A549 (cell line): ENCODE measurements at regions not wholly inside any gene's neighbourhood (a gene's known extent, or its start where the extent isn't known, plus 50 kb on each side); places are given as distances from the start of the nearest gene placed in this dataset.

Experiments
- CHD2 ChIP-seq: fragments of 150-350 bp; IDR thresholded peaks from 2 replicates; pipeline ENCODE4 v1.6.1; 2014; ENCODE audit warnings: low read length; ENCODE audit not compliant: partially characterized antibody
- EP300 ChIP-seq, 2 experiments: fragments of >200 bp; sonication (Bioruptor Twin); formaldehyde crosslinking; IDR thresholded peaks; 2 replicates in 1 of 2; 3 replicates in 1 of 2; pipeline ENCODE4 v1.6.1; 2016 to 2017
- JUN ChIP-seq, 2 experiments: fragments of >200 bp; sonication (Bioruptor Twin); formaldehyde crosslinking; IDR thresholded peaks; 2 replicates in 1 of 2; 3 replicates in 1 of 2; pipeline ENCODE4 v1.6.1; 2016 to 2017
- NPAS2 ChIP-seq: fragments of 250-450 bp; sonication (Bioruptor Pico); IDR thresholded peaks from 2 replicates; pipeline ENCODE4 v1.8.0; 2022; ENCODE audit warnings: mild to moderate bottlenecking, moderate library complexity, borderline replicate concordance
- NR3C1 ChIP-seq: fragments of >200 bp; sonication (Bioruptor Twin); formaldehyde crosslinking; IDR thresholded peaks from 3 replicates; pipeline ENCODE4 v1.6.1; 2017
- POLR2A ChIP-seq: IDR thresholded peaks from 2 replicates; pipeline ENCODE4 v1.6.1; 2012; ENCODE audit warnings: mild to moderate bottlenecking, low read length
- RAD21 ChIP-seq, 2 experiments: fragments of >200 bp in 1 of 2; sonication (Bioruptor Twin) in 1 of 2; formaldehyde crosslinking in 1 of 2; IDR thresholded peaks in 1 of 2; conservative IDR thresholded peaks in 1 of 2; 2 replicates in 1 of 2; 3 replicates in 1 of 2; pipeline ENCODE4 v1.6.1; 2012 to 2018; ENCODE audit warnings: inconsistent platforms in 1 of 2
- SMC3 ChIP-seq: fragments of >200 bp; sonication (Bioruptor Twin); formaldehyde crosslinking; IDR thresholded peaks from 3 replicates; pipeline ENCODE4 v1.6.1; 2018; ENCODE audit warnings: inconsistent platforms
- TF ChIP-seq, protein P1 (sequence below): fragments of >200 bp; sonication (Bioruptor Twin); formaldehyde crosslinking; IDR thresholded peaks from 3 replicates; pipeline ENCODE4 v1.5.1; 2016
- TF ChIP-seq, protein P2 (sequence below): fragments of 450-650 bp; IDR thresholded peaks from 2 replicates; pipeline ENCODE4 v1.6.1; 2014; ENCODE audit warnings: antibody characterized with exemption
- TF ChIP-seq, protein P3 (sequence below): fragments of 250-450 bp; sonication (Bioruptor Pico); IDR thresholded peaks from 2 replicates; pipeline ENCODE4 v1.5.0; 2020; ENCODE audit warnings: low read depth, mild to moderate bottlenecking, moderate library complexity

DNA sequence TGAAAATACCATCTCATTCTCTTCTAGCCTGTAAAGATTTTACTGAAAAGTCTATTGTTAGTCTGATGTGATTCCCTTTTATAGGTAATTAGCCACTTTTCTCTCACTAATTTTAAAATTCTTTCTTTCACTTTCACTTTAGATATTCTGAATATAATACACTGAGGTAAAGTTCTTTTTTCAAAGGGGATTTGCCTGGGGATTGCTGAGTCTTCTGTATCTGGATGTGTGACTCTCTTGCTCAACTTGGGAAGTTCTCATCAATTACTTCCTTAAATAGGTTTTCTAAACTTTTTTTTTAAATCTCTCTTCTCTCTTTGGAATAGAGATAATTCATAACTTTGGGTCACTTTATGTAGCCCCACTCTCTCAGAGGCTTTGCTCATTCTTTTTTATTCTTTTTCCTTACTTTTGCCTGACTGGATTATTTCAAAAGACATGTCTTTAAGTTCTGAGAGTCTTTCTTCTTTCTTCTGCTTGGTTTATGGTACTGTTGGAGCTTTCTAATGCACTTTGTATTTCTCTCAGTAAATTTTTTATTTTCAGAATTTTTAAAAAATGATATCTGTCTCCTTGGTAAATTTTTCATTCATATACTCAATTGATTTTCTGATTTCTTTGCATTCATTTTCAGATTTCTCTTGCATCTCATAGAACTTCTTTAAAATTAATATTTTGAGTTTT lies 55.9 kb upstream of the IL12B start:
- TF ChIP-seq POLR2A (no peak), SMC3 (no peak), RAD21 (conservative IDR thresholded peaks at IDR 0.05 in 1 of 2, IDR thresholded peaks at IDR 0.05 in 1 of 2) (no peak), EP300 (IDR thresholded peaks at IDR 0.05) (no peak), JUN (IDR thresholded peaks at IDR 0.05) (no peak), CHD2 (no peak), NR3C1 (no peak), NPAS2 (CRISPR knock-in tag) (no peak)
- TF ChIP-seq, protein P1, sequence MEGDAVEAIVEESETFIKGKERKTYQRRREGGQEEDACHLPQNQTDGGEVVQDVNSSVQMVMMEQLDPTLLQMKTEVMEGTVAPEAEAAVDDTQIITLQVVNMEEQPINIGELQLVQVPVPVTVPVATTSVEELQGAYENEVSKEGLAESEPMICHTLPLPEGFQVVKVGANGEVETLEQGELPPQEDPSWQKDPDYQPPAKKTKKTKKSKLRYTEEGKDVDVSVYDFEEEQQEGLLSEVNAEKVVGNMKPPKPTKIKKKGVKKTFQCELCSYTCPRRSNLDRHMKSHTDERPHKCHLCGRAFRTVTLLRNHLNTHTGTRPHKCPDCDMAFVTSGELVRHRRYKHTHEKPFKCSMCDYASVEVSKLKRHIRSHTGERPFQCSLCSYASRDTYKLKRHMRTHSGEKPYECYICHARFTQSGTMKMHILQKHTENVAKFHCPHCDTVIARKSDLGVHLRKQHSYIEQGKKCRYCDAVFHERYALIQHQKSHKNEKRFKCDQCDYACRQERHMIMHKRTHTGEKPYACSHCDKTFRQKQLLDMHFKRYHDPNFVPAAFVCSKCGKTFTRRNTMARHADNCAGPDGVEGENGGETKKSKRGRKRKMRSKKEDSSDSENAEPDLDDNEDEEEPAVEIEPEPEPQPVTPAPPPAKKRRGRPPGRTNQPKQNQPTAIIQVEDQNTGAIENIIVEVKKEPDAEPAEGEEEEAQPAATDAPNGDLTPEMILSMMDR = no peak
- TF ChIP-seq, protein P2, sequence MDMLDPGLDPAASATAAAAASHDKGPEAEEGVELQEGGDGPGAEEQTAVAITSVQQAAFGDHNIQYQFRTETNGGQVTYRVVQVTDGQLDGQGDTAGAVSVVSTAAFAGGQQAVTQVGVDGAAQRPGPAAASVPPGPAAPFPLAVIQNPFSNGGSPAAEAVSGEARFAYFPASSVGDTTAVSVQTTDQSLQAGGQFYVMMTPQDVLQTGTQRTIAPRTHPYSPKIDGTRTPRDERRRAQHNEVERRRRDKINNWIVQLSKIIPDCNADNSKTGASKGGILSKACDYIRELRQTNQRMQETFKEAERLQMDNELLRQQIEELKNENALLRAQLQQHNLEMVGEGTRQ = no peak
- TF ChIP-seq, protein P3, sequence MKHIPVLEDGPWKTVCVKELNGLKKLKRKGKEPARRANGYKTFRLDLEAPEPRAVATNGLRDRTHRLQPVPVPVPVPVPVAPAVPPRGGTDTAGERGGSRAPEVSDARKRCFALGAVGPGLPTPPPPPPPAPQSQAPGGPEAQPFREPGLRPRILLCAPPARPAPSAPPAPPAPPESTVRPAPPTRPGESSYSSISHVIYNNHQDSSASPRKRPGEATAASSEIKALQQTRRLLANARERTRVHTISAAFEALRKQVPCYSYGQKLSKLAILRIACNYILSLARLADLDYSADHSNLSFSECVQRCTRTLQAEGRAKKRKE = no peak
